ENCODE measurements at regions not wholly inside any gene's neighbourhood (a gene's known extent, or its start where the extent isn't known, plus 50 kb on each side); places are given as distances from the start of the nearest gene placed in this dataset.

GRCh38 chr1:217948741-217949140, 317.6 kb downstream of the SPATA17 start:
- 48% methylated on average over 2 of the region's 2 CpGs; no CpG with 5 or more reads in 1 of the 2 experiments for WGBS, 2 experiments (ENCODE audit: insufficient coverage in 1 of 2, insufficient read length in 1 of 2)
- no peak for TF ChIP-seq CTCF (conservative IDR thresholded peaks at IDR 0.05)

GRCh38 chr1:217953330-217953729, 322.2 kb downstream of the SPATA17 start:
- H3K27ac ChIP-seq (ENCODE audit: low read depth, low read length), result no peak overlapping the region
- Mint-ChIP-seq H3K27me3 (ENCODE audit: insufficient read depth) (no peaks in the 10 kb centered on the region), H3K4me1 (no peaks in the 10 kb centered on the region), H3K36me3 (ENCODE audit: low read depth) (no peaks in the 10 kb centered on the region), H3K4me3 (no peak overlapping the region), H3K9me3 (no peaks in the 10 kb centered on the region), H3K27ac (no peak overlapping the region)
- DNase-seq, result no peak
- no peak for TF ChIP-seq CTCF (conservative IDR thresholded peaks at IDR 0.05)
- 88% methylated on average over 2 of the region's 2 CpGs; no CpG with 5 or more reads in 1 of the 2 experiments for WGBS, 2 experiments (ENCODE audit: insufficient coverage in 1 of 2, insufficient read length in 1 of 2)
- no peaks in the 10 kb centered on the region for H3K27me3 ChIP-seq (ENCODE audit: control insufficient read depth, insufficient read depth, low read length, poor library complexity, severe bottlenecking)
- H3K36me3 ChIP-seq (ENCODE audit: control insufficient read depth, insufficient read depth, low read length), result no peaks in the 10 kb centered on the region
- no peak overlapping the region for H3K4me3 ChIP-seq (ENCODE audit: low read length)
- no peaks in the 10 kb centered on the region for H3K4me1 ChIP-seq (ENCODE audit: control insufficient read depth, insufficient read depth, low read length)
- no peak overlapping the region for H3K9ac ChIP-seq (ENCODE audit: extremely low read depth, low read length, poor library complexity, severe bottlenecking)
- no peaks in the 10 kb centered on the region for H3K9me3 ChIP-seq (ENCODE audit: control insufficient read depth, low read length)

More at GRCh38 chr1:217948741-217949140, 317.6 kb downstream of the SPATA17 start:
- no peaks in the 10 kb centered on the region for H3K9me3 Mint-ChIP-seq
- no peaks in the 10 kb centered on the region for H3K4me1 ChIP-seq (ENCODE audit: control insufficient read depth, insufficient read depth, low read length)
- no peak overlapping the region for H3K9ac ChIP-seq (ENCODE audit: extremely low read depth, low read length, poor library complexity, severe bottlenecking)
- H3K36me3 Mint-ChIP-seq (ENCODE audit: low read depth), result no peaks in the 10 kb centered on the region
- no peak overlapping the region for H3K27ac Mint-ChIP-seq
- no peaks in the 10 kb centered on the region for H3K9me3 ChIP-seq (ENCODE audit: control insufficient read depth, low read length)
- peaks cover 8% of the 10 kb centered on the region for H3K4me1 Mint-ChIP-seq
- H3K4me3 ChIP-seq (ENCODE audit: low read length), result no peak overlapping the region
- no peak overlapping the region for H3K4me3 Mint-ChIP-seq
- H3K36me3 ChIP-seq (ENCODE audit: control insufficient read depth, insufficient read depth, low read length), result no peaks in the 10 kb centered on the region
- no peak overlapping the region for H3K27ac ChIP-seq (ENCODE audit: low read depth, low read length)
- H3K27me3 Mint-ChIP-seq (ENCODE audit: insufficient read depth), result no peaks in the 10 kb centered on the region
- no peaks in the 10 kb centered on the region for H3K27me3 ChIP-seq (ENCODE audit: control insufficient read depth, insufficient read depth, low read length, poor library complexity, severe bottlenecking)
- DNase-seq, result no peak

GRCh38 chr1:217953922-217954321, 322.8 kb downstream of the SPATA17 start:
- no peak for DNase-seq
- 93 to 100% methylated on average over 1 to 2 of the region's 2 CpGs for WGBS, 2 experiments (ENCODE audit: insufficient coverage in 1 of 2, insufficient read length in 1 of 2)
- Histone ChIP-seq H3K27ac (ENCODE audit: low read depth, low read length) (no peak overlapping the region), H3K9me3 (ENCODE audit: control insufficient read depth, low read length) (no peaks in the 10 kb centered on the region), H3K4me3 (ENCODE audit: low read length) (no peak overlapping the region), H3K9ac (ENCODE audit: extremely low read depth, low read length, poor library complexity, severe bottlenecking) (no peak overlapping the region), H3K36me3 (ENCODE audit: control insufficient read depth, insufficient read depth, low read length) (no peaks in the 10 kb centered on the region), H3K27me3 (ENCODE audit: control insufficient read depth, insufficient read depth, low read length, poor library complexity, severe bottlenecking) (no peaks in the 10 kb centered on the region), H3K4me1 (ENCODE audit: control insufficient read depth, insufficient read depth, low read length) (no peaks in the 10 kb centered on the region)
- no peaks in the 10 kb centered on the region for H3K27me3 Mint-ChIP-seq (ENCODE audit: insufficient read depth)
- no peaks in the 10 kb centered on the region for H3K9me3 Mint-ChIP-seq
- H3K27ac Mint-ChIP-seq, result no peak overlapping the region
- no peak overlapping the region for H3K4me3 Mint-ChIP-seq
- H3K4me1 Mint-ChIP-seq, result no peaks in the 10 kb centered on the region
- no peaks in the 10 kb centered on the region for H3K36me3 Mint-ChIP-seq (ENCODE audit: low read depth)
- TF ChIP-seq CTCF (conservative IDR thresholded peaks at IDR 0.05), result no peak

Data from endodermal cell (in vitro differentiated cells).